Endothelial cell (in vitro differentiated cells): ENCODE measurements at regions not wholly inside any gene's neighbourhood (a gene's known extent, or its start where the extent isn't known, plus 50 kb on each side); places are given as distances from the start of the nearest gene placed in this dataset.
"Not testable (repeated sequence)": the region's sequence is repeated elsewhere in the genome, so short reads cannot be mapped to it uniquely, and the experiment has no call there.

Experiments
- DNase-seq: peaks from one replicate; pipeline ENCODE4 v3.0.0; 2021; ENCODE audit warnings: low spot score
- H3K27ac Mint-ChIP-seq: one replicate; pipeline ENCODE4 v1.8.0; 2021; ENCODE audit warnings: mixed read lengths, inconsistent platforms; ENCODE audit not compliant: unreplicated experiment
- H3K27me3 Mint-ChIP-seq: one replicate; pipeline ENCODE4 v1.8.0; 2021; ENCODE audit warnings: mild to moderate bottlenecking, moderate library complexity, mixed read lengths, inconsistent platforms; ENCODE audit not compliant: unreplicated experiment
- H3K36me3 Mint-ChIP-seq: one replicate; pipeline ENCODE4 v1.8.0; 2021; ENCODE audit warnings: mild to moderate bottlenecking, low read depth, mixed read lengths, inconsistent platforms; ENCODE audit not compliant: unreplicated experiment
- H3K4me1 Mint-ChIP-seq: one replicate; pipeline ENCODE4 v1.8.0; 2021; ENCODE audit warnings: mild to moderate bottlenecking, mixed read lengths, inconsistent platforms; ENCODE audit not compliant: unreplicated experiment
- H3K4me3 Mint-ChIP-seq: one replicate; pipeline ENCODE4 v1.8.0; 2021; ENCODE audit warnings: mild to moderate bottlenecking, mixed read lengths, inconsistent platforms; ENCODE audit not compliant: unreplicated experiment
- H3K9me3 Mint-ChIP-seq: one replicate; pipeline ENCODE4 v1.8.0; 2021; ENCODE audit warnings: mixed read lengths, inconsistent platforms; ENCODE audit not compliant: unreplicated experiment
- CTCF ChIP-seq: fragments of 200-600 bp; sonication (generic); IDR thresholded peaks from one replicate; pipeline ENCODE4 v1.5.0; 2021; ENCODE audit warnings: antibody characterized with exemption; ENCODE audit not compliant: unreplicated experiment

GRCh38 chr6:153357391-153357790 lies 226.3 kb upstream of the RGS17 start:
- Mint-ChIP-seq H3K36me3 (peaks cover 10% of the 10 kb centered on the region), H3K27ac (no peak overlapping the region), H3K4me1 (no peaks in the 10 kb centered on the region), H3K4me3 (no peak overlapping the region), H3K27me3 (peaks cover 3% of the 10 kb centered on the region), H3K9me3 (peaks cover 5% of the 10 kb centered on the region)
- no peak for TF ChIP-seq CTCF
- no peak for DNase-seq

GRCh38 chr6:153340568-153340967 lies 209.5 kb upstream of the RGS17 start:
- TF ChIP-seq CTCF = no peak
- H3K27ac Mint-ChIP-seq = no peak overlapping the region
- peaks cover 23% of the 10 kb centered on the region for H3K4me1 Mint-ChIP-seq
- H3K4me3 Mint-ChIP-seq = no peak overlapping the region
- H3K27me3 Mint-ChIP-seq = peaks cover 2% of the 10 kb centered on the region
- peaks cover 4% of the 10 kb centered on the region for H3K36me3 Mint-ChIP-seq
- no peak for DNase-seq
- no peaks in the 10 kb centered on the region for H3K9me3 Mint-ChIP-seq

- no peak overlapping the region for H3K27ac Mint-ChIP-seq
- H3K4me3 Mint-ChIP-seq = no peak overlapping the region
- no peaks in the 10 kb centered on the region for H3K9me3 Mint-ChIP-seq
- peaks cover 4% of the 10 kb centered on the region for H3K36me3 Mint-ChIP-seq
- H3K27me3 Mint-ChIP-seq = peaks cover 5% of the 10 kb centered on the region
- no peaks in the 10 kb centered on the region for H3K4me1 Mint-ChIP-seq
- no peak for TF ChIP-seq CTCF
- no peak for DNase-seq
Observed at GRCh38 chr6:153334121-153334520, 203.0 kb upstream of the RGS17 start.

- H3K9me3 Mint-ChIP-seq, H3K36me3 Mint-ChIP-seq, H3K4me3 Mint-ChIP-seq, H3K27me3 Mint-ChIP-seq, H3K27ac Mint-ChIP-seq, DNase-seq, H3K4me1 Mint-ChIP-seq: not testable (repeated sequence)
Observed at GRCh38 chr6:153331221-153331620, 200.1 kb upstream of the RGS17 start.

GRCh38 chr6:153328194-153328593 lies 197.1 kb upstream of the RGS17 start:
- no peak for TF ChIP-seq CTCF
- Mint-ChIP-seq H3K9me3 (no peaks in the 10 kb centered on the region), H3K4me1 (no peaks in the 10 kb centered on the region), H3K36me3 (no peaks in the 10 kb centered on the region), H3K27ac (no peak overlapping the region), H3K27me3 (peaks cover 2% of the 10 kb centered on the region), H3K4me3 (no peak overlapping the region)
- DNase-seq = no peak

- no peak for TF ChIP-seq CTCF
- H3K27me3 Mint-ChIP-seq = no peaks in the 10 kb centered on the region
- no peak for DNase-seq
- no peaks in the 10 kb centered on the region for H3K36me3 Mint-ChIP-seq
- H3K9me3 Mint-ChIP-seq = no peaks in the 10 kb centered on the region
- H3K27ac Mint-ChIP-seq = no peak overlapping the region
- no peak overlapping the region for H3K4me3 Mint-ChIP-seq
- H3K4me1 Mint-ChIP-seq = no peaks in the 10 kb centered on the region
Observed at GRCh38 chr6:153325661-153326060, 194.6 kb upstream of the RGS17 start.
